Activated T-helper 1 cell treated with Interleukin-2 at 50 U/mL for 16 hours (primary cell): ENCODE measurements at regions not wholly inside any gene's neighbourhood (a gene's known extent, or its start where the extent isn't known, plus 50 kb on each side); places are given as distances from the start of the nearest gene placed in this dataset.
"Not testable (repeated sequence)": the region's sequence is repeated elsewhere in the genome, so short reads cannot be mapped to it uniquely, and the experiment has no call there.

Source experiments
- DNase-seq: peaks from one replicate; pipeline ENCODE4 v3.0.0-alpha.2; 2020; ENCODE audit warnings: low read depth

GRCh38 chr17:51347851-51348584, 87.7 kb downstream of the UTP18 start:
- DNase-seq, result no peak

- no peak for DNase-seq
Observed at GRCh38 chr17:51351080-51351479, 90.7 kb downstream of the UTP18 start.

- no peak for DNase-seq
Observed at GRCh38 chr17:51351890-51352289, 91.5 kb downstream of the UTP18 start.

GRCh38 chr17:51352798-51353197, 92.5 kb downstream of the UTP18 start:
- no peak for DNase-seq

- no peak for DNase-seq
Observed at GRCh38 chr17:51353296-51353695, 93.0 kb downstream of the UTP18 start.

GRCh38 chr17:51354936-51355335, 94.6 kb downstream of the UTP18 start:
- DNase-seq, result no peak

- no peak for DNase-seq
Observed at GRCh38 chr17:51355441-51356410, 95.4 kb downstream of the UTP18 start.

- DNase-seq, result no peak
Observed at GRCh38 chr17:51359055-51359454, 98.7 kb downstream of the UTP18 start.

GRCh38 chr17:51362811-51363585, 102.7 kb downstream of the UTP18 start:
- no peak for DNase-seq

- no peak for DNase-seq
Observed at GRCh38 chr17:51365090-51365489, 104.7 kb downstream of the UTP18 start.

- no peak for DNase-seq
Observed at GRCh38 chr17:51366866-51367265, 106.5 kb downstream of the UTP18 start.

- DNase-seq, result not testable (repeated sequence)
Observed at GRCh38 chr17:51367836-51368235, 107.5 kb downstream of the UTP18 start.

GRCh38 chr17:51371732-51372151, 111.4 kb downstream of the UTP18 start:
- no peak for DNase-seq

GRCh38 chr17:51372345-51373004, 112.1 kb downstream of the UTP18 start:
- no peak for DNase-seq

GRCh38 chr17:51373489-51374152, 113.3 kb downstream of the UTP18 start:
- DNase-seq, result no peak

- no peak for DNase-seq
Observed at GRCh38 chr17:51374209-51374608, 113.9 kb downstream of the UTP18 start.

- no peak for DNase-seq
Observed at GRCh38 chr17:51375771-51376170, 115.4 kb downstream of the UTP18 start.

GRCh38 chr17:51376739-51377138, 116.4 kb downstream of the UTP18 start:
- no peak for DNase-seq

GRCh38 chr17:51381262-51381661, 120.9 kb downstream of the UTP18 start:
- no peak for DNase-seq

GRCh38 chr17:51385208-51385607, 124.9 kb downstream of the UTP18 start:
- no peak for DNase-seq

GRCh38 chr17:51387582-51387981, 127.2 kb downstream of the UTP18 start:
- DNase-seq, result no peak
